ENCODE measurements at regions not wholly inside any gene's neighbourhood (a gene's known extent, or its start where the extent isn't known, plus 50 kb on each side); places are given as distances from the start of the nearest gene placed in this dataset.

DNA sequence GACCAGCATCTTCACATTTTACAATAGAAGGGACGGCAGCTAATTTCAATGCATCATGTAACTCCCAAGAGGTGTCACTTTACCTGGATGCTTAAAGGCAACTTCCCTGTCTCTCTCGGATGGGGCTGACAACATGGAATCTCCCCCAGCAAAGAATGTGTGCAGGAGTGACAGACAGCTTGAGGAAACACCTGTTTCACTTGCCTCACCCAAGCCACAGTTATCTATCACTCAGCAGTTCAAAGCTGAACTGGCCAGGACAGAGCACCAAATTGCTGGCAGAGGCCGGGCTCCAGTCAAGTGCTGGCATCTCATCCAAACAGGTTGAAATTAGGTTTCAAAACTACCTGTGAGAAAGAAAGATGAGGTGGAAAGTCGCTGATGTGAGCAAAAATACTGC is 538.0 kb upstream of the PLXNA2 start:
- no peak for DNase-seq

DNA sequence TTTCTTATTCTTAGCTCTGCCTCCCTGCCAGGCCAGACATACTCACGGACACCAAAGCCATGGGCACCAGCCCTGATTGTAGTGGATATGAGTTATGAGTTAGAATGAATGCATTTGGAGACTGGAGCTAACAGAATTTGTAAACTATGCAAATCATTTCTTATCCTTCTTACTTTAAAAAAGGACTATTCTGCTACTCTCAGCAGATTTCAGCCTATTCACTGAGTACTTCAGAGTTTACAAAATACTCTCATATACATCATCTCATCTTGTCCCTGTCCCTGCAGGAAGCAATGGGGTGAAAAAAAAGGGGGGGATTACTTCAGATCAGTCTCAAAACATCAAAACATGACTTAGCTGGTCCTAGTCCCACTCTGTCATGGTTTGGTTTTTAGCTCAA is 541.4 kb upstream of the PLXNA2 start:
- no peak for DNase-seq

DNA sequence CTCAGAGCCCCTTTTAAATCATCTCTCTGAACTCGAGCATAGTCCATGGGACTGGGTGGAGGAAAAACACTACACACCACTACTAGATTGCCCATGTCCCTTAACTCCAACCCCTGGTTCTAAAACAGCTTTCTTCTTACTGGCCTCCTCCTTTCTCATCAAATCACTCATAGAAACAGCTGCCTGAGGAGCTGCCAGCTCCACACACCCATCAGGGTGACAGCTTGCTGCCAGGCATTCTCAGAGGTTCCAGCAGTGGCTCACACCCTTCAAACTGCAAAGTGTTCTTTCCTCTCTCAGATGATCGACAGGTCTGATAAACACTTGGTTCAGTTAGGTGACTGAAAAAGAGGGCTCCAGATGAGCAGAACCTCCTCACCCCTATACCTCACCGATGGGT is 543.0 kb upstream of the PLXNA2 start:
- DNase-seq: no peak

DNA sequence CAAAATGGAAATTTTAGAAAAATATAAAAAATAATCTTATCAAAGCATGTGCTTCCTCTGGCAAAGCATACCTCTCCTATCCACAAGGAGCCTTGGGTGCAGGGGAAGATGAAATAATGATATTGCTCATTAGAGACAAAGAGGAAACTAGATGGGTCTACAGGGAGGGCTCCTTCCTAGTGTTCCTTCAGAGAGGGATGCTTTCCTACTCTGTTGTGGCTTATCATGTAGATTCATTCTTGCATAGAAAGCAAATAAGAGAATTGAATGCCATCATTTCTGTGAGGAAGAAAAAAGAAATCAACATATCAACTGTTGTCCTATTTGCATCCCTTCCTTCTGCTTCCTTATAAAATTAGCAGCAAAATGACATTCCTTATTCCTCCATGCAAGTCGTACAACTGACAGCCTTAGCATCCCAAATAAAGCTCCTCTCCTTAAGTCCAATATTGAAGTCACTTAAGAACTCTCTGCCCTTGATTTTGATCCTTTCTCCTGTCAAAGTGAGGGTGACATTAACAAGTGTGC is 543.9 kb upstream of the PLXNA2 start:
- no peak for DNase-seq

DNA sequence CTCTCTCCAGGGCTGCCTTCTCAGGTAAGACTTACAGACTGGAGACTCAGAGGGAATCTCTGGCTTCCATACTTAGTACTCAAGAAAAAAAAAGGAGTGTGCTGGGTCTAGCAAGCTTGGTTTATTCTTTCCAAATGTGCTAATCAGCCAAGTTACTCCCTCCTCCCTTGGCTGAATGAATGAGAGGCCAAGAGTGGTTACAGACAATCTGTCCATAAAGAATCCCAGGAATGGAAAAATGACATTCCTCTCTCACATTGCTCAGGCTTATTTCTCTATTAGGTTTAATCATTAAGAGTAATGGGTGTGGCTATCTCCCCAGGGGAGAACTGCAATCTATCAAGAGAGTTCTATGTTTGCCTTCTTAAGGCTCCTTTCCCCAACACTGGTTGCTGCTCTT is 547.3 kb upstream of the PLXNA2 start:
- DNase-seq: peak; percentile 15

DNA sequence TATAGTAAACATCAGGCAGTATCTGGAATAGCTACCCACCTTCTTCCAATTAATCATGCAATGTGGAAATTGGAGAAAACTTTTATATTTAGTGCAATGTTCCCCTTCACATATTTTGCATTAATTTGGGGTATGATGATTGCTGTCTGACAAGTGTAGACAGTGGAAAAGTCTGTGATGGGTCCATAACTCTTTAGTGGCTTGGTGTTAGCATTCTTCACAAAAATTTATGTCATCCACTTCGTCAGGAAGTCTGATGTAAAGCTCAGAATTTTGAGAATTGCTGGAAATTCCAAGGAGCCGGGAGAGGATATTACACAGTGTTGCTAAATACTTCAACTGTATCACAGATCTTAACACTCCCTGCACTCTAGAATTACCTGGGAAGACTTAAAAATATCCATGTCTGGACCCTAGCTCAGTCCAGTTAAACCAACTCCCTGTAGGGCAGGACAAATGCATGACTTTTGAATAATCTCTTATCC is 549.7 kb upstream of the PLXNA2 start:
- no peak for DNase-seq

DNA sequence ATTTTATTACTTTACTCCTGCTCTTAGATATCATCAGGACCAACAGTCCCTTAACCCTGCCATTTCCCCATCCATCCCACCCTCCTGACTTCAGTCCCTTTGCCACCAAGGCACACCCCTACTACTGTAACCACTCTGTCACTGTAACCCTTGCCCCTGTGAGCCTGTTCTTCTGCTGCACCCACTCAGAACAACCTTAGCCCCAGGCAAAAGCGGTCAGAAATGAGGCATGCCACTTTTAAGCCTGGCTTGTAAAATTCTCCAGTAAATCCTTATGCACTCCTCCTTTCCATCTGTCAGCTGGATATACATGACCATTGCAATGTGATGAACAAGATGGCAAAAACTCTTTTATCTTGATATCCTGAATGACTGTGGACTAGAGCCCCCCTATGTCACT is 555.0 kb upstream of the PLXNA2 start:
- DNase-seq: no peak

DNA sequence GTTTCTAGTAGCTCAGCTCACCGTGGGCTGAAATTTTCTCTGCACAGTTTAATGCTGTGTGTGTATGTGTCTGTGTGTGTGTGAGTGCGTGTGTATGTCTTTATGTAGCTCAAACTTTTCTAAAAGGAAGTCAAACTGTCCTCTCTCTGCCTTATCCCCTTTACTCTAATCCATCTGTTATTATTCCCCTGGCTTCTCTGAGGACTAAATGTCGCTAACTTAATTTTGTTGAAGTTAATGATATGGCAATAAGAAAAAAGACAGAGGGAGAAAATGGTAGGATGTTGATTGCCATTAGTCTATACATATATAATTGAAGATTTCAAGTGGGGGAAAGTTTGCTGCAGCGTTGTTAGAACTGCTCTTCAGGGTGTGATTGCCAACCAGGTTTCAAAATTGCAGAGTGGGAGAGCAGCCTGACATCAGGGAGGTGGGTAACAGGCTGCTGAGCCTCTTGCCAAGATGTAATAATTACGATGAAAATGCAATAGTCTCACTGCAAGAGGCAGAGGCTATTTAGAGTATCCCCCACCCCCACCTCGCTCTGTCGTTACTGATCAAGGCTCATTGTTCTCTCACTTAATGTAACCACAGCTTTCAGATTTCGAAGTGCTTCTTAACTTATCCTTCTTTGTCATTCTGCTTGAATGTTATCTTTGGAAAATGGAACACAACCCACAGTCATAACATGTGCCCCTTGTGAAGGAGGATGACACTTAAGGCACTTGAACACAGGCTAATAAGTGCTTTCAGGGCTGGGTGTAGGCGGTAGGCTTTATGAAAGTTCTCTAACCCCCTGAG is 559.0 kb upstream of the PLXNA2 start:
- DNase-seq: peak; percentile 14

DNA sequence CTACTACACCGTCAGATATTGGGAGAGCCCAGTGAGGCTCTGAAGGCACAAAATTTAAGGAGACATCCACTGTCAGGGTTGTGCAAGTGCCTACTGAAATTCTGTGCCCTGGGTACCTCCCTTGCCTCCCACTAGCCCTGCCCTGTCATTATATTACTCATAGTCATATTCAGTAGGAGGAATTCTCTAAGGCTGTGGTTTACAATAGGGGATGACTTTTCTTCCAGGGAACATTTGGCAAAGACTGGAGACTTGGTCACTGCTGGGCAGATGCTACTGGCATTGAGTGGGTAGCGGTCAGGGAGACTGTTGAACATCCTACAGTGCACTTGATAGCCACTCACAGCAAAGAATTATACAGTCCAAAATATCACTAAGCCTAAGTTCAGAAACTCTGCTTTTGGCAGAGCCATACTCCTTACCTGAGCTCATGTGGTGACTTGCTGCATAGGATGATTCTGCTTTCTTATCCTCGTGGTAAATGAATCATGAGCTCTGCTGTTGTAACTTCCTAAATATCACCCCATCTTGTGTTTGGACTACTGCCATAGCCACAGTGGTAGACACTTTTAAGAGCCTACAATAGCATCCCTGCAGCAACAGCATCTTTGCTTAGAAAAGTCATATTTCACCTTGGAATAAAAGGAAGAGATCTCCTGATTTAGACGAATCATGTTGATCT is 563.4 kb upstream of the PLXNA2 start:
- no peak for DNase-seq

DNA sequence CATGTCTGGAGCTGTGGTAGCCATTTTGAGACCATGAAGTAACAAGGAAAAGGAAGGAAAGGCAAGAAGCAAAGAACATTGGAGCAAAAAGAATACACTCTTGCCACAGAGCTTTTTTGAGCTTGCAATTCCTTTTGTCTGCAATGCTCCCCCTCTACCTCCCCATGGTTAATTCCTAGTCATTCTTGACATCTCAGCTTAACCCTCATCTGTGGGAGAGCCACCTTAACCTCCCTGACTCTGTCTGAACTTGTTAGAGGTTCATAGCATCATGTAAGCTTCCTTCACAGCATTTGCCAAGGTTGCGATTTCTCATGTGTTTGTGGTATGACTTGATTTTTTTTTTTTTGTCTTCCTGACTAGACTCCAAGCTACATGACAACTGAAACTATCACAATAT is 564.1 kb upstream of the PLXNA2 start:
- DNase-seq: no peak

DNA sequence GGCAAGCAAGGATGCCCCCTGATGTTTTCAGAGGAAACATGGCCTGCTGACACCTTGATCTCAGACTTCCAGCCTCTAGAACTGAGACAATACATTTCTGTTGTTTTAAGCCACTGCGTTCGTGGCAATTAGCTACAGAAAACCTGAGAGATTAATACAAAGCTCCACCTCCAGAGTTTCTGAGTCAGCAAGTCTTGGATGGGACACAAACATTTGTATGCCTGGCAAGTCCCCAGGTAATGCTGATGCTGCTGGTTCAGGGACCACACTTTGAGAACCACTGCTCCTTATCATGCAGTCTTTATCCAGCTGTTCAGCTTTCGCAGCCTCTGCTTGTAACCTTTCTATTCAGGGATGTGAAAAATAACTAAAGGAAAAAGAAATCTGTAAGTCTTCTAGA is 565.7 kb upstream of the PLXNA2 start:
- no peak for DNase-seq

DNA sequence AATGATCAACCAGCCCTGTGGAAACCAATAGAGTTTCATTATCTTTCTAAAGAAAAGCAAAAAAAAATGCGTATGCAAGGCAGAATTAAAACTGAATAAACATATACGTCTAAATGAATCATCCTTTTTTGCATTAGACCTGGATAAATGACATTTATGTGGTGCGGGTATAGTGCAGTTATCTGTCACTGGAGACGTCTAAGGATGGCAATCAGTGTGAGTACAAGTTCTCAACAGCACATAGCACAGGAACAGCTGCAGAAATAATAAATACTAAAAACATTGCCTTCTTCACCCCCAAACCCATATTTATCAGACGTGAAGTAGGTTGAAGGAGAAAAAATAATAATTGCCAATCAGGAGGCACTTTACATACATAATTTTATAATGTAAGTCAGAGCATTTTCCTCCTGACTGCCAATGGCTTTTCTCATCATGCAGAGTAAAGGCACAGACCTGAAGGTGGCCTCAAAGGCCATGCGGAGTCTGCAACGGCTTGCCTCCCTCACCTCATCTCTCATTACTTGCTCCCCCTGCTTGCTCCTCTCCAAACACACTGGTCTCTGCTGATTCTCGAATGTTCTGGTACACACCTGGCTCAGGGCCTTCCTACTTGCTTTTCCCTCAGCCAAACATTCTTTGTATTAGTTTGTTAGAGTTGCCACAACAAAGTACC is 574.7 kb upstream of the PLXNA2 start:
- DNase-seq: no peak

DNA sequence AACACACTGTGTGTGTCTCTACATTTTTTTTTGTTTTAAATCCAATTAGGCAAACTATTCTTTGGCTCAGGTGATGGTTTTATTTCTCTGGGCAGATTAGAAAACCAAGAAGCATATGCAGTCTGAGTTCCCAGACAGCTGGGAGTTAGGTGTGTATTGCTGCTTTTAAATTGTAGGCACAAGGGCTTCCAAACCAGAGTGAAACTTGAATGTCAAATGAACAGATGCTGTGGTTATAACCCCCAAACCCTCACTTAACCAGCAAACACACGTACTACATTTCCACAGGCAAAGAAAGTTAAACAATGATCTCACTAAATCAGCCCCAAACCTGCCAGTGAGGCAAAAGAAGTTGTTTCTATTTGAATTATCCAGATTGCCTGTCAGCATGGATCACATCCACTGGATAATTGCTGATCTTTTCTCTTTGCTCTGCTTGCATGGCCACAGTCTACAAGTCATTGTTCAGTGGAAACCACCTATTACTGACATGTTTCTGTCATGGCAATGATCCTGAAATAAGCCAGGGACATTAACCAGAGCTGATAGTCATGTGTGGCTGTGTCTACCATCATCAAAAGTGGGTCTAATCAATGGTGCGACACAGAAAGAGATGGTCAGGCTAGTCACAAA is 576.5 kb upstream of the PLXNA2 start:
- no peak for DNase-seq

DNA sequence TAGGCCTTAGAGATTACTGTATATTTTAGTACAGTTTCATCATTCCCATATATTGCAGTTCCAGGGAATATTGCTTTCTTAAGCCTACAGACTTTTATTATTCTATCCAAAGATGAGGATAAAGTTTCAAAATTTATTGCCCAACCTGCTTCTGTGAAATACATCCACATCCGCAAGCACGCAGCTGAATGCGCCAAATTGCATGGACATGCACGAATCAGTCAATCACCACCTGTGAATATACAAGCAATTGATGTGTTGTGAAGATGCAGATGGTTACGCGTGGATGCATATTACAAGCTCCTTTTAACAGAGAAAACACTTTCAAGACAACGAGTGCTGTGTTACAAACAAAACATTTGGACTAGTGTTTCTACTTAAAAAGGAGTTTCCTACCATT is 577.8 kb upstream of the PLXNA2 start:
- DNase-seq: peak; percentile 10

DNA sequence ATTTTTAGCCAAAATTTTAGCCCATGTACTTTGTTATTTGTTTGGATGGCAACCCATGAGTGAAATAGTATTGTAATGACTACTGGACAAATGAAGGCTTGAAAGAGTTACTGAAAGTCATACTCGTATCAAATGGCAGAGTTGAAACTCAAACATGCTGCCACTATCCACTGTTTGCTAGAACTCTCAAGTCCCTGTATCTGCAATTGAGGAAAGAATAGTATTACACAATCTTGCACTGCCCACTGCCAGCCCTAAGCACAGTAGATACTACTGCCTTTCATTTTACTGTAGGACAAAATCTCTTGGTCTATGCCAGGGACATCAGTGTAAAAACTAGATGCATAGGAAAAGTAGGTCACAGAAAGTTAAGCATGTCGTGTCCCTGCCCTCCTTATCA is 581.1 kb upstream of the PLXNA2 start:
- no peak for DNase-seq

DNA sequence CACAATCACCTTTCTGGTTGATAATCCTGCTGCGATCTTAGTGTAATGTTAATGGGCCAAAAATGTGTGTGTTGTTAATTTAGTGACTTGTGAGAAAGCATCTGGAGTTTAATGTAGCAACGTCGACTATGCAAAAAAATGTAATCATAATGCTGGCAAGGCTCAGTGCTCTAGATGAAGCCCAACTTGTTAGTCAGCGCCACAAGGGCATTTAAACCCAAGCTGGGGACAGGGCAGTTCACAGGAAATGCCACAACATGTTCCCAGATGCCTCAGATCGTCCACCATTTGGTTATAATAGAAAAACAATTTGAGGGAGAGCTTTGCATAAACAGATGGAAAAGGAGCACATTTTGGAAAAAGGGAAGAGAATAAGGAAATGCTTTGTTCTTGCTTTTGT is 585.4 kb upstream of the PLXNA2 start:
- no peak for DNase-seq

DNA sequence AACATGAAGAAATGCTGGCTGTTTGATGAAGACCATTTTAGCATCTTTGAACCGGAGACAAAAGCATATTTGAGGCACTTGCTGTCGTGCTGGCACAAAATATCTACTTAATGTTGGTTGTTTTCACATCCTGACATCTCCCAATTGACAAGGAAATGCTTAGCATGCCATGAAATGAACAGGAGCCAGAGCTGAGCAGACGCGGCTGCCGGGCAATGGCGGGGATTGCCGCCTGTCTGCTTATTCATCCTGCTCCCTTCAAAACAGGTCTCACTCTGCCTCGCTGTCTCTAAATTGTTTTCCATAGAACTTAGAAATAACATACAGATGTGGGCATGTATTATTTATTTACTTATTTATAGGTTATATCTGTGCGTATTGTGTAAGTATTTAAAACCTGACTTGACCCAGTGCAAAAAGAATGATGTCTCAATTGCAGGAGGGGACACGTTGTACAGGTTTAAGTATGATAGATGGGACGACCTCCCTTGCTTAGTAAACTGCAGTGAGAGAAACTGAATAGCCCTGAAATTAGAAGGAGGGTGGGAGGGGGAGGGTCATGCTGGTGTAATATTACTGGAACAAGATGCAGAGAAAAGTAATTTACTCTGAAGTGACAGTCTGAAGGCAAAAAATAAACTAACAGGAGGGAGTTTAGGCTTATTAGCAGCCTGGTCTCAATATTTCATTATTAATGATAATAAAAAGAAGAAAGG is 590.4 kb upstream of the PLXNA2 start:
- peak; percentile 82 for DNase-seq

DNA sequence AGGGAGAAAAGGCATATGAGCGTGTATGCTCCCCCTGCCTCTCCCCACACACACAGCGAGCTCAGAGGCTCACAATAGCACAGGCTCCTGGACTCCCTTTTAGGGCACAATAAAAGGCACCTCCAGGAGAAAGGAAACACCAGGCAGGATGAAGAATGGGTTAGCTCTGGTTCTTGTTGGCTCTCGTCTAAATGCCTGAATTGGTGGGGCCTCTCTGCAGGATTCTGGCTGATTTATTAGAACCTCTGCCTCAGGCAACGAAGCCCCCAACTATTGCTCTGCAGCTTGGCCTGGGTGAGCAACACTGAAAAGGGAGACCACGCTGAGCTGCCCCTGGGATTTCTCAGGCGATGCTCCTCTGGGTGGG is 590.9 kb upstream of the PLXNA2 start:
- peak; percentile 48 for DNase-seq

DNA sequence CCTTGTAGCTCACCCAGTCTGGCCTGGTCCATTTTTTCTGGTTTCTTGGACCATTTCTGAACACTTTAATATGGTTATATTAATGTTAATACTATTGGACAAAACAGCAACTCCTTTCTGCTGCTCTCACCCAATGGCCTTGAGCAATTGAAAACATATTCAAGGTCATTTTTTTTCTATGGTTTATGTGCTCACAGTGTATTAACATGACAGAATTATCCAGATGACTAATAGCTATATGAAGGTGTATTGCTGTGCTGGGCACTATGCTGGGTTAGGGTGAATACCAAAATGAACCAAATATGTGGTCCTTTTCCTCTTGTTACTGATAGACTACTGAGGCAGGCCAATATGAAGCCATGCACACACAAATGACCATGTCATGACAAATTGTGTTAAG is 591.6 kb upstream of the PLXNA2 start:
- DNase-seq: no peak

DNA sequence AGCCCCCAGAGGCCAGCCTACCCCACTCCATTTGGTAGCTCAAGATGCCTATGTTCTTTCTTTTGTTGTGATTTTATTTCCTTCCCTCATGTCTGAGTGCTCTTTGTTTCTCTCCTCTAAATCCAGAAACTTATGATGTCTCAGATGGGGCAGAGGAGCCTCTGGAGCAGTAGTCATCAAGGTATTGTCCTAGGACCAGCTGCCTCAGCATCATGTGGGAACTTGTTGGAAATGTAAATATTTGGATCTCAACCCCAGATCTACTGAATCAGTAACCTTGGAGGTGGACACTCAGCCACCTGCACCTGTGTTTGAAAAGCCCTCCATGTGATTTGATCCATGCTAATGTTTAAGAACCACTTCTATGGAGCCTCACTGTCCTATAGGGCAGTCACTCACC is 593.1 kb upstream of the PLXNA2 start:
- no peak for DNase-seq

DNA sequence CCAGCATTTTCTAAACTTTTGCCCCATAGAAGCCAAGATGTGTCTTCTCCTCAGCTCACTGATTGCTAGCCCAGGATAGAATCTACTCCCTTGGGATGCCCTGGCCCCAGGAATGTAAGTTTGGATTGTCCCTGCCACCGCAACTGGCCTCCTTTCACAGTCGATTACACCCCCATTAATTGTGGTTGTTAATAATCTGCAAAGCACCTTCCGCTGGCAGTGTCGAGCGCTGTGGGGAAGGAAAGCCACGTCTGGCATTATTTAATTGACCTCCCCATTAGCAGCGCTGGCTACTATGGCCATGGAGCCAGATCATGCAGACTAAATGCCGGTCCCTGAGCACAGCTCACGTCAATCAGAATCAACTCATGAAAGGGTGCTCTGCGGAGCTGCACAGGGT is 597.3 kb upstream of the PLXNA2 start:
- peak; percentile 41 for DNase-seq

DNA sequence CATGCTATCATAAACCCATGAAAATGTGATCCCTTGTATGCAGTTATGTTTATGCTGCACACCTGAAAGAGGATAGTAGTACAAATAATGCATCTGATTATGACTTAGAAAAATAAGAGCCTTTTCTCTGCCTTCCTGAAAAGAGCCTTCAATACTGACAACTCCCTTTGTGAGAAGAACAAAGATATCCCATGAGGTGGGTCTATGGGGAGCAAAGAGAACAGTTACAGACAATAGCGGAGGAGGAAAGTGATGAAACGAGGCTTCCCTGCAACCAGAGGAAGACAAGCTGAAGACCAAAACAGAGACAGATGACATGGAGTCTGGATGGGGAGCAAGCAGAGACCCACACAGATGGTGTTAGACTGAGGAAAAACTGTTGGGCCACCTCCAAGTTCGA is 598.3 kb upstream of the PLXNA2 start:
- no peak for DNase-seq

Data from renal pelvis (tissue), 1 donor.